GM23338 (cell line): ENCODE measurements at regions not wholly inside any gene's neighbourhood (a gene's known extent, or its start where the extent isn't known, plus 50 kb on each side); places are given as distances from the start of the nearest gene placed in this dataset.

ENCODE experiments used
- ATAC-seq: fragments of 200-7000 bp; cut with Tn5 transposase; 3 replicates; pipeline ENCODE4 v1.9.1; 2020
- DNase-seq: peaks from one replicate; pipeline ENCODE4 v3.0.0-alpha.2; 2015; ENCODE audit warnings: low spot score
- H2AFZ ChIP-seq: fragments of 200-600 bp; sonication (generic); 2 replicates; pipeline ENCODE4 v1.8.0; 2016; ENCODE audit warnings: antibody characterized with exemption, mild to moderate bottlenecking, moderate library complexity
- H3F3A ChIP-seq: fragments of 200-600 bp; sonication (generic); replicated peaks from 2 replicates; pipeline ENCODE4 v1.8.0; 2017; ENCODE audit warnings: antibody characterized with exemption, mixed run types, low read depth
- H3K27ac ChIP-seq: fragments of 200-600 bp; sonication (generic); 2 replicates; pipeline ENCODE4 v1.6.1; 2016; ENCODE audit warnings: low read depth
- H3K27me3 ChIP-seq: fragments of 200-600 bp; sonication (generic); 2 replicates; pipeline ENCODE4 v1.8.0; 2016; ENCODE audit warnings: mild to moderate bottlenecking, mixed run types, moderate library complexity; ENCODE audit not compliant: insufficient read depth
- H3K36me3 ChIP-seq: fragments of 200-600 bp; sonication (generic); 2 replicates; pipeline ENCODE4 v1.8.0; 2016; ENCODE audit warnings: mild to moderate bottlenecking; ENCODE audit not compliant: insufficient read depth
- H3K4me1 ChIP-seq: fragments of 200-600 bp; sonication (generic); 2 replicates; pipeline ENCODE4 v1.8.0; 2016; ENCODE audit warnings: mild to moderate bottlenecking, moderate library complexity; ENCODE audit not compliant: insufficient read depth
- H3K4me2 ChIP-seq: fragments of 200-600 bp; sonication (generic); 2 replicates; pipeline ENCODE4 v1.7.1; 2017; ENCODE audit warnings: mixed run types
- H3K4me3 ChIP-seq: fragments of 200-600 bp; sonication (generic); 2 replicates; pipeline ENCODE4 v1.6.1; 2016; ENCODE audit warnings: mixed run types
- H3K79me2 ChIP-seq: fragments of 200-600 bp; sonication (generic); replicated peaks from 2 replicates; pipeline ENCODE4 v1.8.0; 2017; ENCODE audit warnings: mild to moderate bottlenecking; ENCODE audit not compliant: insufficient read depth
- H3K9me2 ChIP-seq: fragments of 200-600 bp; sonication (generic); 2 replicates; pipeline ENCODE4 v1.8.0; 2017; ENCODE audit not compliant: insufficient read depth
- H4K20me1 ChIP-seq: fragments of 200-600 bp; sonication (generic); replicated peaks from 2 replicates; pipeline ENCODE4 v1.8.0; 2017; ENCODE audit warnings: mild to moderate bottlenecking; ENCODE audit not compliant: insufficient read depth
- H3K27ac Mint-ChIP-seq: 2 replicates; pipeline ENCODE4 v1.8.0; 2020; ENCODE audit warnings: inconsistent platforms, mild to moderate bottlenecking, moderate library complexity, mixed read lengths
- H3K27me3 Mint-ChIP-seq: 3 replicates; pipeline ENCODE4 v1.8.0; 2022; ENCODE audit warnings: low read depth, mild to moderate bottlenecking, moderate library complexity, mixed read lengths, inconsistent platforms; ENCODE audit not compliant: insufficient read depth, poor library complexity
- H3K36me3 Mint-ChIP-seq: 3 replicates; pipeline ENCODE4 v1.8.0; 2021; ENCODE audit warnings: low read depth, mild to moderate bottlenecking, inconsistent platforms, moderate library complexity, mixed read lengths
- H3K4me1 Mint-ChIP-seq: 3 replicates; pipeline ENCODE4 v1.8.0; 2020; ENCODE audit warnings: mild to moderate bottlenecking, inconsistent platforms, mixed read lengths
- H3K4me3 Mint-ChIP-seq: 3 replicates; pipeline ENCODE4 v1.8.0; 2021; ENCODE audit warnings: moderate library complexity, mild to moderate bottlenecking, inconsistent platforms, mixed read lengths
- H3K9me3 Mint-ChIP-seq: 3 replicates; pipeline ENCODE4 v1.8.0; 2020; ENCODE audit warnings: moderate library complexity, mild to moderate bottlenecking, inconsistent platforms, mixed read lengths
- CREB1 ChIP-seq: fragments of 250-450 bp; sonication (Bioruptor Pico); IDR thresholded peaks from 2 replicates; pipeline ENCODE4 v1.5.0; 2020; ENCODE audit warnings: low read depth, mild to moderate bottlenecking, moderate library complexity
- CTCF ChIP-seq, 2 experiments: fragments of 200-600 bp in 1 of 2; sonication (generic) in 1 of 2; conservative IDR thresholded peaks; 2 replicates each; pipeline versions ENCODE4 v1.5.1 to v1.6.1; 2016 to 2017; ENCODE audit warnings: antibody characterized with exemption in 2 of 2, low read depth in 2 of 2, mild to moderate bottlenecking in 2 of 2, moderate library complexity in 1 of 2
- EZH2 ChIP-seq: fragments of 200-600 bp; sonication (generic); IDR thresholded peaks from one replicate; pipeline ENCODE4 v1.8.0; 2017; ENCODE audit warnings: antibody characterized with exemption, mild to moderate bottlenecking, low read depth; ENCODE audit not compliant: unreplicated experiment
- EZH2phosphoT487 ChIP-seq: fragments of 200-600 bp; sonication (generic); IDR thresholded peaks from one replicate; pipeline ENCODE4 v1.8.1; 2018; ENCODE audit warnings: antibody characterized with exemption; ENCODE audit not compliant: unreplicated experiment
- JUNB ChIP-seq: IDR thresholded peaks from one replicate; pipeline ENCODE4 v1.6.1; 2016; ENCODE audit warnings: antibody characterized with exemption; ENCODE audit not compliant: unreplicated experiment
- NANOG ChIP-seq: IDR thresholded peaks from 2 replicates; pipeline ENCODE4 v1.6.1; 2016; ENCODE audit warnings: antibody characterized with exemption, borderline replicate concordance
- POLR2AphosphoS5 ChIP-seq: IDR thresholded peaks from 2 replicates; pipeline ENCODE4 v1.6.1; 2016; ENCODE audit warnings: antibody characterized with exemption, low read depth
- REST ChIP-seq: IDR thresholded peaks from one replicate; pipeline ENCODE4 v1.6.1; 2018; ENCODE audit warnings: antibody characterized with exemption; ENCODE audit not compliant: unreplicated experiment
- STAT1 ChIP-seq: IDR thresholded peaks from one replicate; pipeline ENCODE4 v1.6.1; 2016; ENCODE audit warnings: antibody characterized with exemption; ENCODE audit not compliant: unreplicated experiment
- ZNF114 ChIP-seq: fragments of 250-450 bp; sonication (Bioruptor Pico); IDR thresholded peaks from 2 replicates; pipeline ENCODE4 v1.5.0; 2020; ENCODE audit warnings: mild to moderate bottlenecking, moderate library complexity
- ZNF331 ChIP-seq: fragments of 250-450 bp; sonication (Bioruptor Pico); IDR thresholded peaks from 2 replicates; pipeline ENCODE4 v1.5.0; 2020; ENCODE audit warnings: low read depth, mild to moderate bottlenecking, moderate library complexity
- ZNF462 ChIP-seq: fragments of 250-450 bp; sonication (Bioruptor Pico); IDR thresholded peaks from 2 replicates; pipeline ENCODE4 v1.5.0; 2020; ENCODE audit warnings: mild to moderate bottlenecking, moderate library complexity
- TF ChIP-seq, protein P1 (sequence below): IDR thresholded peaks from 2 replicates; pipeline ENCODE4 v1.6.1; 2016; ENCODE audit warnings: antibody characterized with exemption

DNA sequence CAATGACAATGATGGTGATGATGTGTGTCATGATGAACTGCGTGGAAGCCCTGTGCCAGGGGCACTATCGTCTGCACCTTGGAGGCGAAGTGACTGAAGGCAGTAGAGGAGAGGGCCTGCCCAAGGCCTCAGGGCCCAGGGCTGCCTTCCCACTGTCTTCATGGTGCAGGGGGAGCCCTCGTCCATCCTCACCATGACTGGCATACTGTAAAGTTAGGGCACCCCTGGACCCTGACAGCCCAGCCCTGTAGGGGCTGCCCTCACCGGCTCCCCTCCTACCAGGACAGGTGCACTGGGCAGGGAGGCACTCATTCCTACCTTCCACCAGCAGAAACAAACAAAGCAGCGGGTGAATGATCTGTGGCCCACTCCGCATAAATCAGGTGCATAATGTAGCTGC is 156.9 kb upstream of the C1orf174 start:
- Mint-ChIP-seq H3K27ac (no peak overlapping the region), H3K27me3 (peaks cover 18% of the 10 kb centered on the region), H3K4me3 (no peak overlapping the region), H3K9me3 (peaks cover 87% of the 10 kb centered on the region), H3K4me1 (0 out of 3 replicates have a peak, but pooled peaks cover 2% of the 10 kb centered on the region), H3K36me3 (peaks cover 16% of the 10 kb centered on the region)
- no peak overlapping the region for H3K27ac ChIP-seq
- TF ChIP-seq EZH2 = no peak
- TF ChIP-seq NANOG = no peak
- no peak for TF ChIP-seq CTCF (conservative IDR thresholded peaks at IDR 0.05; ENCODE audit: low read depth in 2 of 2)
- no peak for TF ChIP-seq JUNB
- TF ChIP-seq, protein P1, sequence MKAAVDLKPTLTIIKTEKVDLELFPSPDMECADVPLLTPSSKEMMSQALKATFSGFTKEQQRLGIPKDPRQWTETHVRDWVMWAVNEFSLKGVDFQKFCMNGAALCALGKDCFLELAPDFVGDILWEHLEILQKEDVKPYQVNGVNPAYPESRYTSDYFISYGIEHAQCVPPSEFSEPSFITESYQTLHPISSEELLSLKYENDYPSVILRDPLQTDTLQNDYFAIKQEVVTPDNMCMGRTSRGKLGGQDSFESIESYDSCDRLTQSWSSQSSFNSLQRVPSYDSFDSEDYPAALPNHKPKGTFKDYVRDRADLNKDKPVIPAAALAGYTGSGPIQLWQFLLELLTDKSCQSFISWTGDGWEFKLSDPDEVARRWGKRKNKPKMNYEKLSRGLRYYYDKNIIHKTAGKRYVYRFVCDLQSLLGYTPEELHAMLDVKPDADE = no peak
- TF ChIP-seq REST = no peak
- no peak for TF ChIP-seq STAT1
- no peak for TF ChIP-seq CREB1 (CRISPR knock-in tag)
- TF ChIP-seq EZH2phosphoT487 = no peak
- TF ChIP-seq POLR2AphosphoS5 = no peak
- TF ChIP-seq ZNF114 = no peak
- TF ChIP-seq ZNF462 = no peak
- TF ChIP-seq ZNF331 = no peak
- H4K20me1 ChIP-seq = no peaks in the 10 kb centered on the region
- no peak overlapping the region for H3K4me3 ChIP-seq
- no peak overlapping the region for H2AFZ ChIP-seq
- H3K27me3 ChIP-seq = no peaks in the 10 kb centered on the region
- ATAC-seq = no peak
- no peaks in the 10 kb centered on the region for H3K79me2 ChIP-seq
- H3K36me3 ChIP-seq = no peaks in the 10 kb centered on the region
- no peaks in the 10 kb centered on the region for H3K4me1 ChIP-seq
- no peaks in the 10 kb centered on the region for H3K9me2 ChIP-seq
- no peak for DNase-seq
- H3F3A ChIP-seq = no peaks in the 10 kb centered on the region
- no peak overlapping the region for H3K4me2 ChIP-seq
